IMR-90 (cell line): ENCODE measurements at regions not wholly inside any gene's neighbourhood (a gene's known extent, or its start where the extent isn't known, plus 50 kb on each side); places are given as distances from the start of the nearest gene placed in this dataset.

Source experiments
- ATAC-seq: fragments of 200-7000 bp; cut with Tn5 transposase; 2 replicates; pipeline ENCODE4 v1.9.1; 2020; ENCODE audit warnings: low read depth, mild to moderate bottlenecking, moderate library complexity
- BruUV-seq: library from RNA; stranded (reverse); fragments of 400-500 nt; replicated peaks from 2 replicates; lab custom pipeline; 2021; lab: Mats Ljungman, UMichigan
- CTCF ChIA-PET: fragments of 300-600 bp; formaldehyde crosslinking; extraction: SDS; loops from one replicate; lab custom pipeline; 2021; ENCODE audit warnings: antibody characterized with exemption; lab: Yijun Ruan, JAX
- POLR2A ChIA-PET: fragments of 300-600 bp; sonication (Branson Sonifier 250); formaldehyde crosslinking; loops from one replicate; lab custom pipeline; 2022; ENCODE audit warnings: antibody characterized with exemption; ENCODE audit not compliant: unreplicated experiment; lab: Charles Lee
- DNase-seq: peaks from one replicate; pipeline ENCODE4 v3.0.0; 2013
- H2AFZ ChIP-seq: replicated peaks from 2 replicates; pipeline ENCODE3; 2013; ENCODE audit warnings: low read length, mild to moderate bottlenecking; ENCODE audit not compliant: poor library complexity
- H2AK5ac ChIP-seq: 2 replicates; pipeline ENCODE4 v1.6.1; 2013; ENCODE audit warnings: low read depth, low read length, inconsistent platforms
- H2AK9ac ChIP-seq: replicated peaks from 2 replicates; pipeline ENCODE3; 2013; ENCODE audit warnings: mild to moderate bottlenecking, low read depth, low read length, moderate library complexity; ENCODE audit not compliant: poor library complexity
- H2BK120ac ChIP-seq: 2 replicates; pipeline ENCODE4 v1.6.1; 2013; ENCODE audit warnings: low read depth, low read length, inconsistent platforms
- H2BK15ac ChIP-seq: 3 replicates; pipeline ENCODE4 v1.6.1; 2013; ENCODE audit warnings: low read depth, low read length, inconsistent platforms
- H2BK20ac ChIP-seq: 2 replicates; pipeline ENCODE4 v1.6.1; 2013; ENCODE audit warnings: low read depth, mild to moderate bottlenecking, inconsistent platforms, low read length, moderate library complexity
- H2BK5ac ChIP-seq: 2 replicates; pipeline ENCODE4 v1.6.1; 2013; ENCODE audit warnings: mild to moderate bottlenecking, low read depth, low read length, inconsistent platforms; ENCODE audit not compliant: poor library complexity, severe bottlenecking
- H3K14ac ChIP-seq: replicated peaks from 2 replicates; pipeline ENCODE4 v1.6.1; 2013; ENCODE audit warnings: low read depth, low read length, inconsistent platforms
- H3K18ac ChIP-seq: 2 replicates; pipeline ENCODE4 v1.6.1; 2013; ENCODE audit warnings: low read depth, low read length, control low read depth
- H3K23ac ChIP-seq: 2 replicates; pipeline ENCODE4 v1.6.1; 2013; ENCODE audit warnings: low read depth, low read length, inconsistent platforms
- H3K27ac ChIP-seq: 2 replicates; pipeline ENCODE4 v1.5.1; 2013; ENCODE audit warnings: mild to moderate bottlenecking, control low read depth, low read length; ENCODE audit not compliant: insufficient read depth
- H3K27me3 ChIP-seq: 2 replicates; pipeline ENCODE4 v1.6.1; 2013; ENCODE audit warnings: low read length; ENCODE audit not compliant: control insufficient read depth, insufficient read depth
- H3K36me3 ChIP-seq: 2 replicates; pipeline ENCODE4 v1.6.1; 2013; ENCODE audit warnings: low read length, mixed read lengths; ENCODE audit not compliant: control insufficient read depth, insufficient read depth
- H3K4ac ChIP-seq: 2 replicates; pipeline ENCODE4 v1.6.1; 2013; ENCODE audit warnings: low read depth, low read length, inconsistent platforms
- H3K4me1 ChIP-seq: 2 replicates; pipeline ENCODE4 v1.6.1; 2013; ENCODE audit warnings: low read length, mixed read lengths; ENCODE audit not compliant: control insufficient read depth, insufficient read depth
- H3K4me2 ChIP-seq: 2 replicates; pipeline ENCODE4 v1.6.1; 2013; ENCODE audit warnings: low read depth, mild to moderate bottlenecking, control low read depth, low read length, moderate library complexity
- H3K4me3 ChIP-seq: 2 replicates; pipeline ENCODE4 v1.5.1; 2013; ENCODE audit warnings: low read depth, mild to moderate bottlenecking, control low read depth, low read length, moderate library complexity; ENCODE audit not compliant: insufficient read depth
- H3K56ac ChIP-seq: 2 replicates; pipeline ENCODE4 v1.6.1; 2013; ENCODE audit warnings: low read length, inconsistent platforms; ENCODE audit not compliant: insufficient read depth; ENCODE audit errors: extremely low read depth
- H3K79me1 ChIP-seq, 2 experiments: 2 replicates each; pipeline ENCODE4 v1.6.1; 2013; ENCODE audit warnings: low read length in 2 of 2, inconsistent platforms in 1 of 2, low read depth in 1 of 2
- H3K9ac ChIP-seq: 2 replicates; pipeline ENCODE4 v1.6.1; 2013; ENCODE audit warnings: low read depth, low read length, control low read depth
- H3K9me1 ChIP-seq: 2 replicates; pipeline ENCODE4 v1.6.1; 2013; ENCODE audit warnings: low read length, inconsistent platforms; ENCODE audit not compliant: insufficient read depth
- H3K9me3 ChIP-seq: 2 replicates; pipeline ENCODE4 v1.6.1; 2013; ENCODE audit warnings: low read length; ENCODE audit not compliant: control insufficient read depth, insufficient read depth
- H4K20me1 ChIP-seq: 2 replicates; pipeline ENCODE4 v1.6.1; 2013; ENCODE audit warnings: low read length, inconsistent platforms; ENCODE audit not compliant: insufficient read depth
- H4K5ac ChIP-seq: 2 replicates; pipeline ENCODE4 v1.6.1; 2013; ENCODE audit warnings: mild to moderate bottlenecking, low read depth, low read length, control low read depth
- H4K8ac ChIP-seq, 2 experiments: 2 replicates each; pipeline ENCODE4 v1.6.1; 2013; ENCODE audit warnings: low read depth in 2 of 2, low read length in 2 of 2, control low read depth in 1 of 2, inconsistent platforms in 1 of 2
- H4K91ac ChIP-seq: 2 replicates; pipeline ENCODE4 v1.6.1; 2013; ENCODE audit warnings: low read depth, low read length, inconsistent platforms; ENCODE audit not compliant: insufficient read depth
- BHLHE40 ChIP-seq: fragments of 150-350 bp; IDR thresholded peaks from 2 replicates; pipeline ENCODE4 v1.6.1; 2016; ENCODE audit warnings: mild to moderate bottlenecking, low read depth, low read length
- ELK1 ChIP-seq: fragments of 150-350 bp; IDR thresholded peaks from 2 replicates; pipeline ENCODE4 v1.6.1; 2016; ENCODE audit warnings: low read depth, mild to moderate bottlenecking, low read length, moderate library complexity, borderline replicate concordance
- RCOR1 ChIP-seq: IDR thresholded peaks from 2 replicates; pipeline ENCODE4 v1.6.1; 2012; ENCODE audit warnings: mild to moderate bottlenecking, low read length, improper control_type of control experiment; ENCODE audit not compliant: insufficient replicate concordance
- WGBS, 2 experiments: methylation state at CpG; one replicate each; pipeline versions ENCODE4 v1.1.5 to v1.1.7; 2013; ENCODE audit warnings: missing lambda C conversion rate in 2 of 2; ENCODE audit not compliant: insufficient read length in 1 of 2; ENCODE audit errors: extremely low coverage in 2 of 2; 5-methylcytosine and 5-hydroxymethylcytosine counted together
- dilution Hi-C: fragments of 300-500 bp; cut with HindIII; formaldehyde crosslinking; loops from one replicate; pipeline ENCODE4 v1.14.3; 2018; ENCODE audit warnings: low sequenced_read_pairs; ENCODE audit not compliant: unreplicated experiment
- in situ Hi-C: fragments of 300-500 bp; cut with MboI; formaldehyde crosslinking; loops from 3 replicates; pipeline ENCODE4 v1.14.3; 2019; ENCODE audit warnings: low sequenced_read_pairs, inconsistent platforms, mixed read lengths
- intact Hi-C: fragments of 100-400 bp; cut with micrococcal nuclease; formaldehyde crosslinking; loops from 2 replicates; pipeline ENCODE4 v1.10.0; 2022

- H3K4me3 ChIP-seq = no peak overlapping the region
- no peak overlapping the region for H3K23ac ChIP-seq
- no peak overlapping the region for H4K8ac ChIP-seq
- no peak overlapping the region for H2BK20ac ChIP-seq
- POLR2A ChIA-PET = no interaction called here
- ATAC-seq (no peak), DNase-seq (no peak)
- no peak overlapping the region for H3K27ac ChIP-seq
- no peaks in the 10 kb centered on the region for H3K79me1 ChIP-seq
- no peak overlapping the region for H3K14ac ChIP-seq
- no peak overlapping the region for H2AFZ ChIP-seq
- no peak overlapping the region for H3K56ac ChIP-seq
- H3K9me3 ChIP-seq = no peaks in the 10 kb centered on the region
- H2BK120ac ChIP-seq = no peak overlapping the region
- no peak overlapping the region for H3K9ac ChIP-seq
- H2BK15ac ChIP-seq = 0 out of 3 replicates have a peak overlapping the region, but pooled peaks have one; percentile 33
- H4K91ac ChIP-seq = no peak overlapping the region
- dilution Hi-C loops (no loop called here), intact Hi-C loops (loop anchor here (10.0 kb wide), 1 partner anchor 1591 kb away; no protein-coding TSS in a partner anchor), in situ Hi-C loops (no loop called here)
- H3K27me3 ChIP-seq = no peaks in the 10 kb centered on the region
- no peak overlapping the region for H2AK9ac ChIP-seq
- no peaks in the 10 kb centered on the region for H4K20me1 ChIP-seq
- WGBS, 2 experiments = no CpG with 5 or more reads among the region's 2 CpGs
- H3K36me3 ChIP-seq = no peaks in the 10 kb centered on the region
- no peak overlapping the region for H2AK5ac ChIP-seq
- H3K4me2 ChIP-seq = no peak overlapping the region
- no peak overlapping the region for H3K4ac ChIP-seq
- CTCF ChIA-PET = interaction anchor here (0.6 kb wide), 1 partner anchor 257 kb away, joined by 4 read pairs; no protein-coding TSS in a partner anchor
- H4K5ac ChIP-seq = no peak overlapping the region
- H3K9me1 ChIP-seq = peaks cover 4% of the 10 kb centered on the region
- H3K18ac ChIP-seq = no peak overlapping the region
- no peak overlapping the region for H2BK5ac ChIP-seq
- no TSS peak for BruUV-seq
- peaks cover 5% of the 10 kb centered on the region for H3K4me1 ChIP-seq
- TF ChIP-seq ELK1 (no peak), RCOR1 (no peak), BHLHE40 (no peak)
Measured at GRCh38 chr17:13333661-13334060, 268.1 kb downstream of the HS3ST3A1 start.
